GM18502 (cell line): ENCODE measurements at regions not wholly inside any gene's neighbourhood (a gene's known extent, or its start where the extent isn't known, plus 50 kb on each side); places are given as distances from the start of the nearest gene placed in this dataset.
"Not testable (repeated sequence)": the region's sequence is repeated elsewhere in the genome, so short reads cannot be mapped to it uniquely, and the experiment has no call there.

Experiments
- ATAC-seq: cut with Tn5 transposase; IDR thresholded peaks from one replicate; pipeline ENCODE4 v1.9.1; 2021; ENCODE audit warnings: mild to moderate bottlenecking; ENCODE audit not compliant: unreplicated experiment, poor library complexity

GRCh38 chr7:81839708-81840369, 70.0 kb upstream of the HGF start:
- ATAC-seq, result peak; percentile 92

- no peak for ATAC-seq
Measured at GRCh38 chr7:81833401-81833800, 63.6 kb upstream of the HGF start.

DNA sequence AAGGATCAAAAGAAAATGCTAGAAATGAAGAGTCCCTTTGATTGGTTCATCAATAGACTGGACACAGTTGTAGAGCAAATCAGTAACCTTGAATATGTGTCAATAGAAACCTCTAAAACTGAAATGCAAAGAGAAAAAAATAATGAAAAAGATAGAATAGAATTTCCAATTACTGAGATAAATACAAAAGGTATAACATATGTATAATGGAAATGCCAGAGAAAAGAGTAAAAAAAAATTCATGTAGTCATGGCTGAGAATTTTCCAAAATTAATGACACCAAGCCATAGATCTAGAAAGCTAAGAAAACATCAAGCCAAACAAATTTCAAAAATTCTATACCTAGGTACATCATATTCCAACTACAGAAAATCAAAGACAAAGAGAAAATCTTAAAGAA, 62.0 kb upstream of the HGF start:
- ATAC-seq, result no peak

- not testable (repeated sequence) for ATAC-seq
Measured at GRCh38 chr7:81829511-81829910, 59.7 kb upstream of the HGF start.

DNA sequence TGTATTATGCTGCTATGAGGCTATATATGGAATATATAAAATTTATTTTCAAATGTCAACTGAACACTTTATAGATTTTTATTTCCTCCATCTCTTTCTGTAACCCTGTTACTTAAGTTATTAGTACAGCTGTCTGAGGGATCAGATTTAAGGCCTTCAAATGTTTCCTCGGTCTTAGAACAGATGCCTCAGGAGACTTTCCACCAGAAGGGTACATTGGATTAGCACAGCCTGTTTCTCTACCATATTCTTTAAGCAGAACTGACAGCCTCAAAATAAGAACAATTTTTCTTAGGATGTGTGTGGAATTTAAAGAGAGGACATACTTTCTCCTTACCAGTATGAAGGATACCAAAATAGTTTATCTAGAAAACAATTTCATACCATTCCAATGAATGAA, 53.0 kb upstream of the HGF start:
- ATAC-seq, result no peak

DNA sequence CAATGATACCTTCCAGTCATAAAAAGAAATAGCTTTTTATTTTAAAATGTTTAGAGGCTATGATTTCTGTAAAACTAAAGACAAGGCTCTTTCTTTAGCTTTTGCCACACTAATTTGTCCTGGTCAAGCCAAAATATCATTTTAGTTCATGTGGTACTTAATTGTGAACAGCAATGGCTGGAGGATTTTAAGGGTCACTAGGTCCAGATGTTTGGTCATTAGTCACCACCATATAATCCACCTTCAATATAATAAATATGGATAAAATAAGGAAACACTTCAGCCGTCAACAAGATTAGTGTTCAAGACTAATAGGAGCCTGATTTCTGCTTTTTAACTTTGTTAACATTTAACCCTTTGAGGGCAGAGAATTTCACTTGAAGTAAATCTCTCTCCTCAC, 50.0 kb upstream of the HGF start:
- no peak for ATAC-seq
